ENCODE measurements at regions not wholly inside any gene's neighbourhood (a gene's known extent, or its start where the extent isn't known, plus 50 kb on each side); places are given as distances from the start of the nearest gene placed in this dataset.
"Not testable (repeated sequence)": the region's sequence is repeated elsewhere in the genome, so short reads cannot be mapped to it uniquely, and the experiment has no call there.

GRCh38 chr3:157581956-157582636 lies 78.9 kb upstream of the VEPH1 start:
- H3K14ac ChIP-seq (ENCODE audit: insufficient read length); H4K8ac ChIP-seq (ENCODE audit: extremely low read depth, insufficient read depth, low read length); H3K27me3 ChIP-seq (replicated peaks in 1 of 4; ENCODE audit: control insufficient read depth in 3 of 4, extremely low read depth in 1 of 4, insufficient read depth in 3 of 4, low read length in 3 of 4); H3K56ac ChIP-seq (replicated peaks; ENCODE audit: insufficient read length, low read depth, low read length); H3K23me2 ChIP-seq (ENCODE audit: low read depth, low read length); H4K91ac ChIP-seq (replicated peaks; ENCODE audit: insufficient read length, low read length); H3K4me2 ChIP-seq (ENCODE audit: insufficient read depth in 1 of 2, low read depth in 2 of 2, low read length in 2 of 2); POLR2A ChIA-PET (ENCODE audit: partially characterized antibody); H3K9ac ChIP-seq (replicated peaks in 1 of 4; ENCODE audit: extremely low read depth in 1 of 4, low read depth in 3 of 4, low read length in 3 of 4); FAIRE-seq; H2BK12ac ChIP-seq (ENCODE audit: low read depth, low read length); H3K9me3 ChIP-seq (ENCODE audit: insufficient read depth in 2 of 2, low read depth in 1 of 2, low read length in 1 of 2); H2AK5ac ChIP-seq (ENCODE audit: low read depth, low read length); H3K4me1 ChIP-seq (replicated peaks in 1 of 4; ENCODE audit: control insufficient read depth in 3 of 4, insufficient read depth in 4 of 4, low read length in 3 of 4); H2AFZ ChIP-seq (ENCODE audit: low read length); H3K4me3 ChIP-seq (ENCODE audit: extremely low read depth in 1 of 4, insufficient read depth in 2 of 4, low read depth in 3 of 4, low read length in 4 of 4); H2BK5ac ChIP-seq (ENCODE audit: low read depth, low read length); H3K79me1 ChIP-seq (ENCODE audit: low read depth, low read length); H3K27ac ChIP-seq (ENCODE audit: low read depth, low read length); H3K4ac ChIP-seq (replicated peaks; ENCODE audit: insufficient read length, low read depth, low read length); H3K36me3 ChIP-seq (ENCODE audit: control insufficient read depth in 2 of 4, insufficient read depth in 4 of 4, low read length in 3 of 4); H3K79me2 ChIP-seq (ENCODE audit: control insufficient read depth in 1 of 2, insufficient read depth in 2 of 2, low read length in 2 of 2); H2BK120ac ChIP-seq (replicated peaks; ENCODE audit: low read depth, low read length); H2BK15ac ChIP-seq (ENCODE audit: low read length); H3K18ac ChIP-seq (ENCODE audit: extremely low read depth, low read length); DNase-seq (ENCODE audit: low read depth in 1 of 2, low spot score in 2 of 2); H2BK20ac ChIP-seq (ENCODE audit: low read length); H4K20me1 ChIP-seq (replicated peaks in 1 of 2; ENCODE audit: control insufficient read depth in 1 of 2, insufficient read depth in 2 of 2, low read length in 2 of 2); H3K23ac ChIP-seq (ENCODE audit: insufficient read length); H4K5ac ChIP-seq (ENCODE audit: insufficient read length, low read depth, low read length): not testable (repeated sequence)
- peak in 2 of 3 experiments; percentile 11 to 32; a peak in 2 of 4 replicates for TF ChIP-seq CTCF (IDR thresholded peaks at IDR 0.05; ENCODE audit: control extremely low read depth in 1 of 3, insufficient read depth in 1 of 3, low read depth in 1 of 3, low read length in 3 of 3)
- peak; percentile 10 to 22; a peak in 1 of 4 replicates for TF ChIP-seq RAD21 (IDR thresholded peaks at IDR 0.05 in 1 of 2, conservative IDR thresholded peaks at IDR 0.05 in 1 of 2; ENCODE audit: low read depth in 2 of 2, low read length in 2 of 2)
- CTCF ChIA-PET (ENCODE audit: partially characterized antibody): interaction anchor here (0.6 to 4.7 kb wide), 10 partner anchors 8 to 245 kb away, joined by 3 to 21 read pairs (median 6); no protein-coding TSS in a partner anchor
- 76% methylated on average over 13 of the region's 13 CpGs; no CpG with 5 or more reads in 1 of the 2 experiments for WGBS, 2 experiments (ENCODE audit: extremely low coverage in 1 of 2, insufficient coverage in 1 of 2, insufficient read length in 1 of 2, insufficient replicate concordance in 2 of 2, low coverage in 1 of 2, low lambda C conversion rate in 2 of 2, missing lambda C conversion rate in 1 of 2)
